ENCODE measurements at regions not wholly inside any gene's neighbourhood (a gene's known extent, or its start where the extent isn't known, plus 50 kb on each side); places are given as distances from the start of the nearest gene placed in this dataset.

DNA sequence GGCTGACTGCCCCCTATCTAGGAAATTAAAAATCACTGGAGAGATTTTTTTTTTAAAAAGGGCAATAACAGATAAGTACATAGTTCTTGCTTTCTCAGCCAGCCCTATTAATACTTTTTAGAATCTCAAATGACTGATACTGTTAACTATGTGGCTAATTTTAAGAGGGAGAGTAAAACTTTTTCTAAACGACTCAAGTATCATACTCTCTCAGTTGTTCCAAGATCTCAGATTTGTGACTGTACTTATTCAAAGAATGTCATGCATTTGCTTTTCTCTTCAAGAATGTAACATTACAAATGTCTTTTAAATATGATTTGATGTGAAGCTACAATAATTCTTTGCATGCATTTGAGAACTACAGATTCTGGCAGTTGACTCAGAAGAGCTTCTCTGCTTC is 55.4 kb upstream of the RAB11FIP2 start:
- DNase-seq = no peak

DNA sequence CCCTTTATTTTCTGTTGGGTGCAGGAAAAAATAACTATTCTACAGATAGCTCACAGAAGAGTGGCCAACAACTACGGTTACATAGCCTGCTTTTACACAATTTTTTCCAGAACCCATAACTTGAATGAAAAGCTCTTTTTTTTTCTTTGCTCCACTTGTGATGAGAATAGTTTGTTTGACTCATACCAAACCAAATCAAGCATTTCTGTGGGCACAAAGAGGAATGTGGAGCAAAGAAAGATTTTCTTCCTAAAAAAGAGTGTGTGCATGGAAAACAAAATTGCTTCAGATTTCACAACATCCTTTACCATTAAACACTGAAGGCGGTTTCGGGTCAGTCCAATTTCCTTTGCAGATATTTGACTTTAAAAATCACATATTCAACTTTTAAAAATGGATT is 54.8 kb upstream of the RAB11FIP2 start:
- no peak for DNase-seq

Data from cerebellar nuclear complex (tissue), 1 donor.